Mesendoderm (in vitro differentiated cells): ENCODE measurements at regions not wholly inside any gene's neighbourhood (a gene's known extent, or its start where the extent isn't known, plus 50 kb on each side); places are given as distances from the start of the nearest gene placed in this dataset.

Source experiments
- DNase-seq: peaks from one replicate; pipeline ENCODE4 v3.0.0; 2013
- H2AK5ac ChIP-seq: 2 replicates; pipeline ENCODE4 v1.6.1; 2013; ENCODE audit warnings: low read length, inconsistent platforms
- H2BK120ac ChIP-seq: 2 replicates; pipeline ENCODE4 v1.6.1; 2013; ENCODE audit warnings: low read depth, mild to moderate bottlenecking, low read length, moderate library complexity, mixed read lengths
- H2BK15ac ChIP-seq: replicated peaks from 2 replicates; pipeline ENCODE4 v1.6.1; 2013; ENCODE audit warnings: low read depth, mild to moderate bottlenecking, moderate library complexity
- H2BK5ac ChIP-seq: 2 replicates; pipeline ENCODE4 v1.6.1; 2013; ENCODE audit warnings: low read length, inconsistent platforms
- H3K18ac ChIP-seq: 2 replicates; pipeline ENCODE4 v1.6.1; 2013; ENCODE audit warnings: mild to moderate bottlenecking, low read length, mixed read lengths
- H3K23ac ChIP-seq: one replicate; pipeline ENCODE4 v1.6.1; 2013; ENCODE audit warnings: low read length
- H3K27ac ChIP-seq: 2 replicates; pipeline ENCODE4 v1.5.1; 2013; ENCODE audit warnings: low read depth, mild to moderate bottlenecking, inconsistent platforms, low read length, moderate library complexity
- H3K27me3 ChIP-seq: 2 replicates; pipeline ENCODE4 v1.6.1; 2013; ENCODE audit warnings: low read length, control low read depth, mild to moderate bottlenecking, inconsistent platforms; ENCODE audit not compliant: insufficient read depth, poor library complexity
- H3K36me3 ChIP-seq: 2 replicates; pipeline ENCODE4 v1.6.1; 2013; ENCODE audit warnings: low read length, inconsistent platforms; ENCODE audit not compliant: control insufficient read depth, insufficient read depth
- H3K4ac ChIP-seq: one replicate; pipeline ENCODE4 v1.6.1; 2013; ENCODE audit warnings: low read depth, mild to moderate bottlenecking, low read length, moderate library complexity
- H3K4me1 ChIP-seq: 2 replicates; pipeline ENCODE4 v1.6.1; 2013; ENCODE audit warnings: low read depth, low read length, inconsistent platforms; ENCODE audit not compliant: control insufficient read depth
- H3K4me2 ChIP-seq: 2 replicates; pipeline ENCODE4 v1.6.1; 2013; ENCODE audit warnings: low read length
- H3K4me3 ChIP-seq: 2 replicates; pipeline ENCODE4 v1.5.1; 2013; ENCODE audit warnings: mild to moderate bottlenecking, low read length
- H3K56ac ChIP-seq: one replicate; pipeline ENCODE4 v1.6.1; 2013; ENCODE audit warnings: low read length
- H3K79me1 ChIP-seq: 2 replicates; pipeline ENCODE4 v1.6.1; 2013; ENCODE audit warnings: low read length, inconsistent platforms
- H3K79me2 ChIP-seq: 2 replicates; pipeline ENCODE4 v1.6.1; 2013; ENCODE audit warnings: mild to moderate bottlenecking, low read length; ENCODE audit not compliant: control insufficient read depth, insufficient read depth
- H3K9ac ChIP-seq: 2 replicates; pipeline ENCODE4 v1.6.1; 2013; ENCODE audit warnings: low read length, inconsistent platforms
- H4K5ac ChIP-seq: one replicate; pipeline ENCODE4 v1.6.1; 2013; ENCODE audit warnings: low read length
- H4K8ac ChIP-seq: one replicate; pipeline ENCODE4 v1.6.1; 2013; ENCODE audit warnings: low read depth, mild to moderate bottlenecking, control low read depth, low read length, moderate library complexity
- WGBS: extraction: QIAGEN DNeasy Blood & Tissue Kit; methylation state at CpG from one replicate; pipeline ENCODE4 v1.1.7; 2013; ENCODE audit warnings: low lambda C conversion rate, missing lambda C conversion rate; ENCODE audit not compliant: insufficient coverage; ENCODE audit errors: extremely low coverage; 5-methylcytosine and 5-hydroxymethylcytosine counted together

GRCh38 chr13:29939158-29939557 is 88.7 kb upstream of the UBL3 start:
- Histone ChIP-seq H3K4me3 (no peak overlapping the region), H4K8ac (no peak overlapping the region), H3K4me2 (no peak overlapping the region), H3K4ac (no peak overlapping the region), H3K79me2 (no peaks in the 10 kb centered on the region), H3K23ac (no peak overlapping the region), H3K27me3 (no peaks in the 10 kb centered on the region), H2BK5ac (peak overlapping the region; percentile 27), H3K9ac (no peak overlapping the region), H3K79me1 (no peaks in the 10 kb centered on the region), H3K18ac (no peak overlapping the region), H3K56ac (peak overlapping the region; percentile 10), H3K27ac (no peak overlapping the region), H3K4me1 (peaks cover 16% of the 10 kb centered on the region), H2BK120ac (no peak overlapping the region), H4K5ac (no peak overlapping the region), H3K36me3 (no peaks in the 10 kb centered on the region), H2AK5ac (peak overlapping the region; percentile 89), H2BK15ac (no peak overlapping the region)
- no peak for DNase-seq
- no CpG with 5 or more reads among the region's 5 CpGs for WGBS

DNA sequence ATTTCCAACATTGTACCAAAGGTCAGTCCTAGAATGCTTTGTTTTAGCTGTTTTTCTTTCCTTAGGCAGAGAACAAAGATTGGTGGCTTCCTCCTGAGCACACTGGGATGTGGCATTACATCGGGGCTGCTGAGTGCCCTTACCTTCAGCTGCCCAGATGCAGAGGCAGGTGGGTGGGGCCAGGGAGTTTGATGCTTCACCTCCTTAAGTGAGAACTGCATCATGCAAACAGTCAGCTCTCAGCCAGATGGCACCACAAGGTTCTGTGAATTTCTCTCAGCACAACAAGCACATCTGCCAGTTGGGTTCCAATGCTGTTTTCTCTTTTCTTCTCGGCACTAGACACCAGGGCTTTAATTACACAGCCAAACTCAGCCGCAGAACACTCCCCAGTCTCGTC is 87.4 kb upstream of the UBL3 start:
- H3K9ac ChIP-seq, result no peak overlapping the region
- H3K4me1 ChIP-seq, result peaks cover 9% of the 10 kb centered on the region
- no peak overlapping the region for H2BK15ac ChIP-seq
- no CpG with 5 or more reads among the region's 4 CpGs for WGBS
- no peaks in the 10 kb centered on the region for H3K27me3 ChIP-seq
- H3K23ac ChIP-seq, result no peak overlapping the region
- no peak overlapping the region for H3K4me2 ChIP-seq
- H2AK5ac ChIP-seq, result no peak overlapping the region
- H3K36me3 ChIP-seq, result no peaks in the 10 kb centered on the region
- H3K27ac ChIP-seq, result no peak overlapping the region
- no peak overlapping the region for H3K4me3 ChIP-seq
- H3K79me2 ChIP-seq, result no peaks in the 10 kb centered on the region
- no peak overlapping the region for H3K4ac ChIP-seq
- DNase-seq, result no peak
- no peak overlapping the region for H4K5ac ChIP-seq
- no peak overlapping the region for H3K18ac ChIP-seq
- no peak overlapping the region for H2BK120ac ChIP-seq
- no peak overlapping the region for H2BK5ac ChIP-seq
- H4K8ac ChIP-seq, result no peak overlapping the region
- H3K56ac ChIP-seq, result no peak overlapping the region
- H3K79me1 ChIP-seq, result no peaks in the 10 kb centered on the region

DNA sequence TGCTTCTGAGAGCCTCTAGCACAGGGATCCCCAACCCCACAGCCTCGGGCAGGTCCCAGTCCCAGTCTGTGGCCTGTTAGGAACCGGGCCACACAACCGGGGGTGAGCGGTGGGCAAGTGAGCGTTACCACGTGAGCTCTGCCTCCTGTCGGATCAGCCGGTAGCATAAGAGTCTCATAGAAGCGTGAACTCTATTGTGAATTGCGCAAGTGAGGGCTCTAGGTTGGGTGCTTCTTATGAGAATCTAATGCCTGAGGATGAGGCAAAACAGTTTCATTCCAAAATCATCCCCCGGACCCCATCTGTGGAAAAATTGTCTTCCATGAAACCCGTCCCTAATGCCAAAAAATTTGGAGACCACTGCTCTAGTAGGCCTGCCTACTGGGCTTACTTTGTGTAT is 87.0 kb upstream of the UBL3 start:
- Histone ChIP-seq H3K27me3 (no peaks in the 10 kb centered on the region), H3K36me3 (no peaks in the 10 kb centered on the region), H3K18ac (no peak overlapping the region), H3K9ac (no peak overlapping the region), H4K8ac (no peak overlapping the region), H3K56ac (no peak overlapping the region), H3K4me2 (no peak overlapping the region), H3K27ac (no peak overlapping the region), H3K79me1 (no peaks in the 10 kb centered on the region), H3K4ac (no peak overlapping the region), H4K5ac (no peak overlapping the region), H2BK5ac (no peak overlapping the region), H2BK120ac (no peak overlapping the region), H3K4me3 (no peak overlapping the region), H2AK5ac (no peak overlapping the region), H3K23ac (no peak overlapping the region), H2BK15ac (no peak overlapping the region), H3K79me2 (no peaks in the 10 kb centered on the region), H3K4me1 (peaks cover 6% of the 10 kb centered on the region)
- DNase-seq, result no peak
- WGBS, result no CpG with 5 or more reads among the region's 12 CpGs

- no peaks in the 10 kb centered on the region for H3K79me2 ChIP-seq
- no peak for DNase-seq
Observed at GRCh38 chr13:29936956-29937355, 86.5 kb upstream of the UBL3 start.

GRCh38 chr13:29936051-29936813 is 85.8 kb upstream of the UBL3 start:
- no peak overlapping the region for H3K56ac ChIP-seq
- H3K9ac ChIP-seq, result no peak overlapping the region
- H3K4me1 ChIP-seq, result peaks cover 5% of the 10 kb centered on the region
- no peaks in the 10 kb centered on the region for H3K79me1 ChIP-seq
- DNase-seq, result no peak
- peak overlapping the region; percentile 63 for H2AK5ac ChIP-seq
- no peaks in the 10 kb centered on the region for H3K27me3 ChIP-seq
- H2BK120ac ChIP-seq, result no peak overlapping the region
- no peak overlapping the region for H3K27ac ChIP-seq
- H3K79me2 ChIP-seq, result no peaks in the 10 kb centered on the region
- no peak overlapping the region for H2BK15ac ChIP-seq
- H4K5ac ChIP-seq, result no peak overlapping the region
- H3K23ac ChIP-seq, result peak overlapping the region; percentile 6
- no CpG with 5 or more reads among the region's 13 CpGs for WGBS
- H3K4me3 ChIP-seq, result no peak overlapping the region
- H3K4me2 ChIP-seq, result no peak overlapping the region
- H2BK5ac ChIP-seq, result no peak overlapping the region
- no peak overlapping the region for H3K18ac ChIP-seq
- H4K8ac ChIP-seq, result no peak overlapping the region
- no peak overlapping the region for H3K4ac ChIP-seq
- H3K36me3 ChIP-seq, result no peaks in the 10 kb centered on the region

More at GRCh38 chr13:29936956-29937355, 86.5 kb upstream of the UBL3 start:
- Histone ChIP-seq H3K4ac (no peak overlapping the region), H2BK15ac (no peak overlapping the region), H3K27me3 (no peaks in the 10 kb centered on the region), H3K18ac (no peak overlapping the region), H3K4me2 (no peak overlapping the region), H3K23ac (no peak overlapping the region), H3K9ac (no peak overlapping the region), H2BK5ac (no peak overlapping the region), H3K27ac (no peak overlapping the region), H2BK120ac (no peak overlapping the region), H3K4me3 (no peak overlapping the region), H3K36me3 (no peaks in the 10 kb centered on the region), H3K79me1 (no peaks in the 10 kb centered on the region), H3K56ac (no peak overlapping the region), H2AK5ac (no peak overlapping the region), H4K8ac (no peak overlapping the region), H4K5ac (no peak overlapping the region), H3K4me1 (peaks cover 6% of the 10 kb centered on the region)
- WGBS, result 100% methylated on average over 1 of the region's 1 CpG
